Nephron progenitor cell (in vitro differentiated cells): ENCODE measurements at regions not wholly inside any gene's neighbourhood (a gene's known extent, or its start where the extent isn't known, plus 50 kb on each side); places are given as distances from the start of the nearest gene placed in this dataset.

Source experiments
- DNase-seq: peaks from one replicate; pipeline ENCODE4 v3.0.0; 2021
- H3K27ac Mint-ChIP-seq: 2 replicates; pipeline ENCODE4 v1.8.0; 2021; ENCODE audit warnings: mild to moderate bottlenecking, moderate library complexity, mixed read lengths
- H3K27me3 Mint-ChIP-seq: 2 replicates; pipeline ENCODE4 v1.8.0; 2021; ENCODE audit warnings: mild to moderate bottlenecking, low read depth, mixed read lengths; ENCODE audit not compliant: poor library complexity
- H3K36me3 Mint-ChIP-seq: 2 replicates; pipeline ENCODE4 v1.8.0; 2021; ENCODE audit warnings: low read depth, mixed read lengths
- H3K4me1 Mint-ChIP-seq: 2 replicates; pipeline ENCODE4 v1.8.0; 2021; ENCODE audit warnings: mixed read lengths
- H3K4me3 Mint-ChIP-seq: 2 replicates; pipeline ENCODE4 v1.8.0; 2021; ENCODE audit warnings: mild to moderate bottlenecking, moderate library complexity, mixed read lengths
- H3K9me3 Mint-ChIP-seq: 2 replicates; pipeline ENCODE4 v1.8.0; 2021; ENCODE audit warnings: mild to moderate bottlenecking, moderate library complexity, mixed read lengths
- CTCF ChIP-seq: fragments of 200-600 bp; sonication (generic); IDR thresholded peaks from 2 replicates; pipeline ENCODE4 v1.5.0; 2021; ENCODE audit warnings: antibody characterized with exemption

GRCh38 chr5:88976914-88977313 is 93.9 kb upstream of the MEF2C start:
- DNase-seq: no peak
- H3K36me3 Mint-ChIP-seq: no peaks in the 10 kb centered on the region
- H3K4me3 Mint-ChIP-seq: no peak overlapping the region
- no peaks in the 10 kb centered on the region for H3K9me3 Mint-ChIP-seq
- no peaks in the 10 kb centered on the region for H3K27me3 Mint-ChIP-seq
- no peaks in the 10 kb centered on the region for H3K4me1 Mint-ChIP-seq
- no peak for TF ChIP-seq CTCF
- no peak overlapping the region for H3K27ac Mint-ChIP-seq

GRCh38 chr5:88967633-88968585 is 84.9 kb upstream of the MEF2C start:
- H3K4me3 Mint-ChIP-seq: no peak overlapping the region
- H3K9me3 Mint-ChIP-seq: no peaks in the 10 kb centered on the region
- no peaks in the 10 kb centered on the region for H3K4me1 Mint-ChIP-seq
- no peak for DNase-seq
- no peaks in the 10 kb centered on the region for H3K27me3 Mint-ChIP-seq
- H3K36me3 Mint-ChIP-seq: no peaks in the 10 kb centered on the region
- TF ChIP-seq CTCF: no peak
- H3K27ac Mint-ChIP-seq: no peak overlapping the region

GRCh38 chr5:88964831-88965230 is 81.8 kb upstream of the MEF2C start:
- no peak overlapping the region for H3K27ac Mint-ChIP-seq
- H3K9me3 Mint-ChIP-seq: no peaks in the 10 kb centered on the region
- no peak for DNase-seq
- TF ChIP-seq CTCF: no peak
- H3K4me1 Mint-ChIP-seq: no peaks in the 10 kb centered on the region
- no peaks in the 10 kb centered on the region for H3K27me3 Mint-ChIP-seq
- no peak overlapping the region for H3K4me3 Mint-ChIP-seq
- H3K36me3 Mint-ChIP-seq: no peaks in the 10 kb centered on the region

GRCh38 chr5:88957013-88957412 is 74.0 kb upstream of the MEF2C start:
- H3K36me3 Mint-ChIP-seq: no peaks in the 10 kb centered on the region
- TF ChIP-seq CTCF: no peak
- DNase-seq: no peak
- peaks cover 2% of the 10 kb centered on the region for H3K27me3 Mint-ChIP-seq
- H3K9me3 Mint-ChIP-seq: no peaks in the 10 kb centered on the region
- H3K27ac Mint-ChIP-seq: no peak overlapping the region
- peaks cover 33% of the 10 kb centered on the region for H3K4me1 Mint-ChIP-seq
- H3K4me3 Mint-ChIP-seq: no peak overlapping the region

- peaks cover 2% of the 10 kb centered on the region for H3K27me3 Mint-ChIP-seq
- H3K36me3 Mint-ChIP-seq: no peaks in the 10 kb centered on the region
- H3K4me3 Mint-ChIP-seq: no peak overlapping the region
- no peak for DNase-seq
- no peak overlapping the region for H3K27ac Mint-ChIP-seq
- peaks cover 33% of the 10 kb centered on the region for H3K4me1 Mint-ChIP-seq
- no peak for TF ChIP-seq CTCF
- H3K9me3 Mint-ChIP-seq: no peaks in the 10 kb centered on the region
Observed at GRCh38 chr5:88956416-88956815, 73.4 kb upstream of the MEF2C start.

- Mint-ChIP-seq H3K9me3 (no peaks in the 10 kb centered on the region), H3K4me1 (peaks cover 33% of the 10 kb centered on the region), H3K27me3 (peaks cover 2% of the 10 kb centered on the region), H3K4me3 (no peak overlapping the region), H3K36me3 (no peaks in the 10 kb centered on the region), H3K27ac (no peak overlapping the region)
- no peak for TF ChIP-seq CTCF
- no peak for DNase-seq
Observed at GRCh38 chr5:88955403-88955802, 72.4 kb upstream of the MEF2C start.
